HepG2 (cell line): ENCODE measurements at regions not wholly inside any gene's neighbourhood (a gene's known extent, or its start where the extent isn't known, plus 50 kb on each side); places are given as distances from the start of the nearest gene placed in this dataset.

ENCODE experiments used
- ATAC-seq: fragments of 200-7000 bp; cut with Tn5 transposase; 3 replicates; pipeline ENCODE4 v1.9.1; 2020; ENCODE audit warnings: mild to moderate bottlenecking, moderate library complexity
- BruUV-seq: library from RNA; stranded (reverse); fragments of 400-500 nt; replicated peaks from 2 replicates; lab custom pipeline; 2021; lab: Mats Ljungman, UMichigan
- CTCF ChIA-PET: fragments of 300-600 bp; formaldehyde crosslinking; extraction: SDS; loops from one replicate; lab custom pipeline; 2021; ENCODE audit warnings: low total read pairs, inconsistent platforms, low intra/inter-chr PET ratio; lab: Yijun Ruan, JAX
- POLR2A ChIA-PET: fragments of 350-600 bp; sonication (Branson Sonifier 250); formaldehyde crosslinking; loops from one replicate; lab custom pipeline; 2020; ENCODE audit warnings: antibody characterized with exemption, inconsistent platforms; lab: Yijun Ruan, JAX
- DNase-seq: peaks from one replicate; pipeline ENCODE4 v3.0.0-alpha.2; 2015; ENCODE audit warnings: low spot score
- FAIRE-seq: peaks from 3 replicates; lab custom pipeline; 2011; peaks lifted over from hg19 to GRCh38; lab: Jason Lieb, UNC
- H2AFZ ChIP-seq: one replicate; pipeline ENCODE4 v1.6.1; 2011; ENCODE audit warnings: low read length, inconsistent platforms
- H3K27ac ChIP-seq: fragments of 300-600 bp; 3 replicates; pipeline ENCODE4 v1.8.0; 2011; ENCODE audit warnings: mixed run types, mild to moderate bottlenecking, mixed read lengths, low read length, inconsistent platforms; ENCODE audit not compliant: insufficient read depth; ENCODE audit errors: extremely low read length
- H3K27me3 ChIP-seq, 2 experiments: fragments of 200-600 bp in 1 of 2; 2 replicates in 1 of 2; 3 replicates in 1 of 2; pipeline versions ENCODE4 v1.6.0 to v1.8.0; 2011; ENCODE audit warnings: low read length in 2 of 2, mild to moderate bottlenecking in 2 of 2, moderate library complexity in 2 of 2, inconsistent platforms in 1 of 2; ENCODE audit not compliant: insufficient read depth in 2 of 2, control insufficient read depth in 1 of 2
- H3K36me3 ChIP-seq, 2 experiments: fragments of 200-600 bp in 1 of 2; replicated peaks in 1 of 2; 2 replicates in 1 of 2; 3 replicates in 1 of 2; pipeline versions ENCODE4 v1.5.1 to v1.8.0; 2011; ENCODE audit warnings: low read length in 2 of 2, inconsistent platforms in 1 of 2; ENCODE audit not compliant: insufficient read depth in 2 of 2, control insufficient read depth in 1 of 2
- H3K4me1 ChIP-seq: 2 replicates; pipeline ENCODE4 v1.5.1; 2012; ENCODE audit warnings: low read length, inconsistent platforms; ENCODE audit not compliant: insufficient read depth
- H3K4me2 ChIP-seq: 2 replicates; pipeline ENCODE4 v1.6.0; 2011; ENCODE audit warnings: low read depth, low read length, inconsistent platforms
- H3K4me3 ChIP-seq, 3 experiments: fragments of 200-600 bp in 1 of 3; sonication (generic), shearing (Covaris generic) in 1 of 3; replicated peaks in 1 of 3; 2 replicates each; pipeline ENCODE4 v1.5.1; 2011 to 2016; ENCODE audit warnings: low read length in 3 of 3, inconsistent platforms in 2 of 3, low read depth in 2 of 3, mild to moderate bottlenecking in 2 of 3, control low read depth in 1 of 3, mixed read lengths in 1 of 3; ENCODE audit not compliant: insufficient read depth in 1 of 3
- H3K79me2 ChIP-seq: one replicate; pipeline ENCODE4 v1.6.1; 2011; ENCODE audit warnings: low read length, inconsistent platforms; ENCODE audit not compliant: insufficient read depth
- H3K9ac ChIP-seq: 2 replicates; pipeline ENCODE4 v1.6.0; 2011; ENCODE audit warnings: mild to moderate bottlenecking, low read depth, low read length, inconsistent platforms; ENCODE audit not compliant: insufficient read depth
- H3K9me3 ChIP-seq: 2 replicates; pipeline ENCODE4 v1.5.1; 2012; ENCODE audit warnings: mild to moderate bottlenecking, low read length
- H4K20me1 ChIP-seq: 2 replicates; pipeline ENCODE4 v1.6.0; 2011; ENCODE audit warnings: inconsistent platforms, mild to moderate bottlenecking, low read length, moderate library complexity; ENCODE audit not compliant: insufficient read depth
- ATF1 ChIP-seq: IDR thresholded peaks from 2 replicates; pipeline ENCODE4 v1.6.1; 2016; ENCODE audit warnings: mild to moderate bottlenecking, control low read depth
- CBFB ChIP-seq: sonication (generic); formaldehyde crosslinking; IDR thresholded peaks from 2 replicates; pipeline ENCODE4 v1.4.0; 2020; ENCODE audit warnings: missing genetic modification reagents
- CEBPG ChIP-seq: IDR thresholded peaks from 2 replicates; pipeline ENCODE4 v1.6.1; 2016
- HNRNPK ChIP-seq: fragments of 200-400 bp; formaldehyde crosslinking; IDR thresholded peaks from 2 replicates; pipeline ENCODE4 v1.6.1; 2018; ENCODE audit warnings: low read length, low read depth, moderate library complexity, mild to moderate bottlenecking; ENCODE audit not compliant: poor library complexity, severe bottlenecking
- MXD4 ChIP-seq: IDR thresholded peaks from 2 replicates; pipeline ENCODE4 v1.6.1; 2016; ENCODE audit warnings: mild to moderate bottlenecking, missing biosample characterization, missing genetic modification reagents
- NFYC ChIP-seq: IDR thresholded peaks from 2 replicates; pipeline ENCODE4 v1.6.1; 2016; ENCODE audit warnings: missing genetic modification reagents, missing compliant biosample characterization
- PPARG ChIP-seq: conservative IDR thresholded peaks from 2 replicates; pipeline ENCODE4 v1.6.1; 2016; ENCODE audit warnings: missing biosample characterization, missing genetic modification reagents
- SP1 ChIP-seq, 2 experiments: fragments of 450-650 bp in 1 of 2; sonication (generic) in 1 of 2; formaldehyde crosslinking in 1 of 2; IDR thresholded peaks; 2 replicates each; pipeline versions ENCODE4 v1.4.0 to v1.6.1; 2016 to 2020; ENCODE audit warnings: missing genetic modification reagents in 1 of 2
- ZNF20 ChIP-seq: sonication (generic); formaldehyde crosslinking; IDR thresholded peaks from 2 replicates; pipeline ENCODE4 v1.4.0; 2020; ENCODE audit warnings: mild to moderate bottlenecking, moderate library complexity, missing genetic modification reagents
- WGBS: methylation state at CpG from one replicate; pipeline ENCODE4 v1.1.6; 2017; ENCODE audit warnings: low lambda C conversion rate; 5-methylcytosine and 5-hydroxymethylcytosine counted together
- in situ Hi-C: cut with HindIII; loops from 2 replicates; pipeline ENCODE4 v1.10.0; 2017; ENCODE audit warnings: low pct_unique_long_range_greater_than_20kb; ENCODE audit not compliant: extremely low pct_ligation_motif_present
- intact Hi-C: fragments of 100-400 bp; cut with micrococcal nuclease; formaldehyde crosslinking; loops from one replicate; pipeline ENCODE4 v1.10.0; 2022; ENCODE audit not compliant: unreplicated experiment
- TF ChIP-seq, protein P1 (sequence below): IDR thresholded peaks from 2 replicates; pipeline ENCODE4 v1.6.1; 2016; ENCODE audit warnings: low read depth
- TF ChIP-seq, protein P2 (sequence below): fragments of 450-650 bp; IDR thresholded peaks from 2 replicates; pipeline ENCODE4 v1.6.1; 2017
- TF ChIP-seq, protein P3 (sequence below): sonication (generic); formaldehyde crosslinking; IDR thresholded peaks from 2 replicates; pipeline ENCODE4 v1.5.0; 2020; ENCODE audit warnings: mild to moderate bottlenecking, missing genetic modification reagents

DNA sequence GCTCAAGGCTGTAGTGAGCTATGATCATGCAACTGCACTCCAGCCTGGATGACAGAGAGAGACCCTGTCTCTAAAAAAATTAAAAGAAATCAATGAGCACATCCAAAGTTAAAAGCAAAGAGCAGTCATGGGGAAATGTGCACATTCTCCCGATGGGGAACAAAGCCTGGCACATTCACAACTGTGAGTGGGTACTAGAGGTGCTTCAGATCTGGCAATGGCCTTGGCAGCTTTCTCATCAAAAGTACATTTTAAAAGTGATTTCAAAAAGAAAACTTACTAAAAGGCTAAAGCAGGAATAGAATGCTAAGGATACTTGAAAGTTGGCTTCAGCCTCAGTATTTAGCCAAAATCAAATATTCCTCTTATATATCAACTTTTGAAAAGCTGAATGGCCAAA is 145.9 kb upstream of the MAOA start:
- Histone ChIP-seq H3K79me2 (no peaks in the 10 kb centered on the region), H3K4me2 (no peak overlapping the region), H2AFZ (no peak overlapping the region), H3K36me3 (no peaks in the 10 kb centered on the region), H4K20me1 (no peaks in the 10 kb centered on the region), H3K27ac (no peak overlapping the region), H3K27me3 (no peaks in the 10 kb centered on the region), H3K4me3 (no peak overlapping the region), H3K9ac (no peak overlapping the region), H3K9me3 (no peaks in the 10 kb centered on the region), H3K4me1 (no peaks in the 10 kb centered on the region)
- TF ChIP-seq, protein P1, sequence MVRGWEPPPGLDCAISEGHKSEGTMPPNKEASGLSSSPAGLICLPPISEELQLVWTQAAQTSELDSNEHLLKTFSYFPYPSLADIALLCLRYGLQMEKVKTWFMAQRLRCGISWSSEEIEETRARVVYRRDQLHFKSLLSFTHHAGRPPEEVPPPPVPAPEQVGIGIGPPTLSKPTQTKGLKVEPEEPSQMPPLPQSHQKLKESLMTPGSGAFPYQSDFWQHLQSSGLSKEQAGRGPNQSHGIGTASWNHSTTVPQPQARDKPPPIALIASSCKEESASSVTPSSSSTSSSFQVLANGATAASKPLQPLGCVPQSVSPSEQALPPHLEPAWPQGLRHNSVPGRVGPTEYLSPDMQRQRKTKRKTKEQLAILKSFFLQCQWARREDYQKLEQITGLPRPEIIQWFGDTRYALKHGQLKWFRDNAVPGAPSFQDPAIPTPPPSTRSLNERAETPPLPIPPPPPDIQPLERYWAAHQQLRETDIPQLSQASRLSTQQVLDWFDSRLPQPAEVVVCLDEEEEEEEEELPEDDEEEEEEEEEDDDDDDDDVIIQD (CRISPR knock-in tag), result no peak
- no peak for TF ChIP-seq PPARG
- TF ChIP-seq CEBPG (CRISPR knock-in tag), result no peak
- TF ChIP-seq ATF1 (CRISPR knock-in tag), result no peak
- TF ChIP-seq CBFB (CRISPR knock-in tag), result no peak
- TF ChIP-seq, protein P2, sequence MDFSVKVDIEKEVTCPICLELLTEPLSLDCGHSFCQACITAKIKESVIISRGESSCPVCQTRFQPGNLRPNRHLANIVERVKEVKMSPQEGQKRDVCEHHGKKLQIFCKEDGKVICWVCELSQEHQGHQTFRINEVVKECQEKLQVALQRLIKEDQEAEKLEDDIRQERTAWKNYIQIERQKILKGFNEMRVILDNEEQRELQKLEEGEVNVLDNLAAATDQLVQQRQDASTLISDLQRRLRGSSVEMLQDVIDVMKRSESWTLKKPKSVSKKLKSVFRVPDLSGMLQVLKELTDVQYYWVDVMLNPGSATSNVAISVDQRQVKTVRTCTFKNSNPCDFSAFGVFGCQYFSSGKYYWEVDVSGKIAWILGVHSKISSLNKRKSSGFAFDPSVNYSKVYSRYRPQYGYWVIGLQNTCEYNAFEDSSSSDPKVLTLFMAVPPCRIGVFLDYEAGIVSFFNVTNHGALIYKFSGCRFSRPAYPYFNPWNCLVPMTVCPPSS, result no peak
- no peak for TF ChIP-seq MXD4 (CRISPR knock-in tag)
- 0% methylated on average over 1 of the region's 1 CpG for WGBS
- ChIA-PET POLR2A (no interaction called here), CTCF (no interaction called here)
- DNase-seq, result no peak
- no peak for ATAC-seq
- no TSS peak for BruUV-seq
- intact Hi-C loops (no loop called here), in situ Hi-C loops (no loop called here)
- no peak for FAIRE-seq

DNA sequence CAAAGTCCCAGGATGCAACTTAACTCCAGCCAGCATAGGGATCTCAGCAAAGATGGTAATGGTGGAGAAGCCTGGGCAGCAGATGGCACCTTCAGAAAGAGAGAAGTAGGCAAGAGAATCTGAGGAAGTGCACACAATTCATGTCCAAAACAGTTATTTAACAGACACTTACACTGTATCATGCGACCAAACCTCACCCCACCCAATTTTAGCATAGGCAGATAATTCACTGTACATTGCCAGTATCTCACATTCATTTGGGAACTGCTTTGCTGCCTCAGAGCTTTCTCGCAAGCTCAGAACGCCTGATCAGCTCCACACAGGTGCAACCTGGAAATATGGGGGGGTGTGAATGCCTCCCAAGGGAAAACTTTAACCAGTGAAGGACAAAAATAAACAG is 143.0 kb upstream of the MAOA start:
- Histone ChIP-seq H3K4me3 (no peak overlapping the region), H4K20me1 (no peaks in the 10 kb centered on the region), H3K27ac (no peak overlapping the region), H2AFZ (no peak overlapping the region), H3K4me2 (no peak overlapping the region), H3K79me2 (no peaks in the 10 kb centered on the region), H3K9ac (no peak overlapping the region), H3K36me3 (no peaks in the 10 kb centered on the region), H3K4me1 (no peaks in the 10 kb centered on the region), H3K27me3 (no peaks in the 10 kb centered on the region), H3K9me3 (no peaks in the 10 kb centered on the region)
- no peak for DNase-seq
- no peak for ATAC-seq
- no TSS peak for BruUV-seq
- WGBS, result 10% methylated on average over 3 of the region's 3 CpGs
- TF ChIP-seq HNRNPK, result no peak
- no peak for TF ChIP-seq NFYC (CRISPR knock-in tag)
- no peak for TF ChIP-seq SP1 (IDR thresholded peaks at IDR 0.05)
- no peak for TF ChIP-seq SP1 (CRISPR knock-in tag; IDR thresholded peaks at IDR 0.05)
- no peak for TF ChIP-seq ZNF20 (CRISPR knock-in tag)
- TF ChIP-seq, protein P3, sequence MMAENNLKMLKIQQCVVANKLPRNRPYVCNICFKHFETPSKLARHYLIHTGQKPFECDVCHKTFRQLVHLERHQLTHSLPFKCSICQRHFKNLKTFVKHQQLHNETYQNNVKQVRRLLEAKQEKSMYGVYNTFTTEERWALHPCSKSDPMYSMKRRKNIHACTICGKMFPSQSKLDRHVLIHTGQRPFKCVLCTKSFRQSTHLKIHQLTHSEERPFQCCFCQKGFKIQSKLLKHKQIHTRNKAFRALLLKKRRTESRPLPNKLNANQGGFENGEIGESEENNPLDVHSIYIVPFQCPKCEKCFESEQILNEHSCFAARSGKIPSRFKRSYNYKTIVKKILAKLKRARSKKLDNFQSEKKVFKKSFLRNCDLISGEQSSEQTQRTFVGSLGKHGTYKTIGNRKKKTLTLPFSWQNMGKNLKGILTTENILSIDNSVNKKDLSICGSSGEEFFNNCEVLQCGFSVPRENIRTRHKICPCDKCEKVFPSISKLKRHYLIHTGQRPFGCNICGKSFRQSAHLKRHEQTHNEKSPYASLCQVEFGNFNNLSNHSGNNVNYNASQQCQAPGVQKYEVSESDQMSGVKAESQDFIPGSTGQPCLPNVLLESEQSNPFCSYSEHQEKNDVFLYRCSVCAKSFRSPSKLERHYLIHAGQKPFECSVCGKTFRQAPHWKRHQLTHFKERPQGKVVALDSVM (CRISPR knock-in tag), result no peak
- POLR2A ChIA-PET, result no interaction called here
- in situ Hi-C loops, result no loop called here
- intact Hi-C loops, result no loop called here
- FAIRE-seq, result no peak
- CTCF ChIA-PET, result no interaction called here
